OCI-LY7 (cell line): ENCODE measurements at regions not wholly inside any gene's neighbourhood (a gene's known extent, or its start where the extent isn't known, plus 50 kb on each side); places are given as distances from the start of the nearest gene placed in this dataset.

Experiments
- BruUV-seq: library from RNA; stranded (reverse); fragments of 400-500 nt; replicated peaks from 2 replicates; lab custom pipeline; 2021; lab: Mats Ljungman, UMichigan
- CTCF ChIA-PET: fragments of 300-600 bp; sonication (Branson Sonifier 250); formaldehyde crosslinking; loops from one replicate; lab custom pipeline; 2022; ENCODE audit warnings: antibody characterized with exemption; ENCODE audit not compliant: unreplicated experiment; lab: Charles Lee
- POLR2A ChIA-PET: fragments of 300-600 bp; sonication (Branson Sonifier 250); formaldehyde crosslinking; loops from one replicate; lab custom pipeline; 2022; ENCODE audit warnings: antibody characterized with exemption; lab: Charles Lee
- DNase-seq: peaks from one replicate; pipeline ENCODE4 v3.0.0-alpha.2; 2015; ENCODE audit warnings: low spot score
- H2AFZ ChIP-seq: fragments of 200-600 bp; sonication (generic), shearing (Covaris generic); 2 replicates; pipeline ENCODE4 v1.6.1; 2014; ENCODE audit warnings: mild to moderate bottlenecking, antibody characterized with exemption, low read length, moderate library complexity
- H3K27ac ChIP-seq: fragments of 200-600 bp; sonication (generic); 2 replicates; pipeline ENCODE4 v1.5.1; 2014; ENCODE audit warnings: mixed run types, low read depth, mild to moderate bottlenecking, moderate library complexity, low read length, inconsistent platforms; ENCODE audit not compliant: poor library complexity, severe bottlenecking
- H3K36me3 ChIP-seq: fragments of 200-600 bp; sonication (generic); 2 replicates; pipeline ENCODE4 v1.6.1; 2014; ENCODE audit warnings: mild to moderate bottlenecking, antibody characterized with exemption, low read length, moderate library complexity, mixed read lengths; ENCODE audit not compliant: insufficient read depth
- H3K4me1 ChIP-seq: fragments of 200-600 bp; sonication (generic); 2 replicates; pipeline ENCODE4 v1.5.1; 2014; ENCODE audit warnings: mild to moderate bottlenecking, low read length; ENCODE audit not compliant: insufficient read depth, poor library complexity, severe bottlenecking
- H3K4me2 ChIP-seq: fragments of 200-600 bp; sonication (generic); 2 replicates; pipeline ENCODE4 v1.6.1; 2014; ENCODE audit warnings: mild to moderate bottlenecking, low read length
- H3K4me3 ChIP-seq: fragments of 200-600 bp; sonication (generic); 2 replicates; pipeline ENCODE4 v1.5.1; 2014; ENCODE audit warnings: mild to moderate bottlenecking, low read depth, low read length; ENCODE audit not compliant: poor library complexity, severe bottlenecking
- H3K79me2 ChIP-seq: fragments of 200-600 bp; sonication (generic); 2 replicates; pipeline ENCODE4 v1.6.1; 2016; ENCODE audit warnings: low read depth, mild to moderate bottlenecking, low read length, moderate library complexity, mixed read lengths; ENCODE audit not compliant: insufficient read depth
- H3K9me2 ChIP-seq: fragments of 200-600 bp; sonication (generic); 2 replicates; pipeline ENCODE4 v1.6.1; 2016; ENCODE audit warnings: mild to moderate bottlenecking, low read length, mixed read lengths; ENCODE audit not compliant: insufficient read depth
- H3K9me3 ChIP-seq: fragments of 200-600 bp; sonication (generic); 2 replicates; pipeline ENCODE4 v1.6.1; 2014; ENCODE audit warnings: mild to moderate bottlenecking, mixed run types, low read length, mixed read lengths
- H4K20me1 ChIP-seq: fragments of 200-600 bp; sonication (generic); 2 replicates; pipeline ENCODE4 v1.6.1; 2014; ENCODE audit warnings: mild to moderate bottlenecking, antibody characterized with exemption, low read length, moderate library complexity, mixed read lengths; ENCODE audit not compliant: insufficient read depth
- CTCF ChIP-seq: fragments of 200-600 bp; sonication (generic); conservative IDR thresholded peaks from 2 replicates; pipeline ENCODE4 v1.5.1; 2014; ENCODE audit warnings: mild to moderate bottlenecking, antibody characterized with exemption, low read length, moderate library complexity, mixed read lengths
- EZH2phosphoT487 ChIP-seq: fragments of 200-600 bp; sonication (generic); IDR thresholded peaks from 2 replicates; pipeline ENCODE4 v1.6.1; 2018; ENCODE audit warnings: low read depth, borderline replicate concordance, mild to moderate bottlenecking, mixed run types, antibody characterized with exemption, low read length, moderate library complexity, mixed read lengths
- intact Hi-C: fragments of 100-400 bp; cut with micrococcal nuclease; formaldehyde crosslinking; loops from one replicate; pipeline ENCODE4 v1.10.0; 2022; ENCODE audit not compliant: unreplicated experiment

GRCh38 chrX:117752745-117753144 is 363.9 kb downstream of the KLHL13 start:
- no peak for TF ChIP-seq EZH2phosphoT487
- TF ChIP-seq CTCF = no peak
- no peaks in the 10 kb centered on the region for H3K9me3 ChIP-seq
- no peaks in the 10 kb centered on the region for H3K36me3 ChIP-seq
- no peak overlapping the region for H2AFZ ChIP-seq
- intact Hi-C loops = no loop called here
- H3K27ac ChIP-seq = no peak overlapping the region
- no peak overlapping the region for H3K4me3 ChIP-seq
- no peaks in the 10 kb centered on the region for H3K79me2 ChIP-seq
- H3K4me2 ChIP-seq = no peak overlapping the region
- no peak for DNase-seq
- H4K20me1 ChIP-seq = no peaks in the 10 kb centered on the region
- ChIA-PET CTCF (no interaction called here), POLR2A (interaction anchor here (0.6 kb wide), 1 partner anchor 88 kb away, joined by 4 read pairs; no protein-coding TSS in a partner anchor)
- H3K4me1 ChIP-seq = no peaks in the 10 kb centered on the region
- BruUV-seq = no TSS peak
- no peaks in the 10 kb centered on the region for H3K9me2 ChIP-seq

GRCh38 chrX:117751155-117751554 is 365.5 kb downstream of the KLHL13 start:
- intact Hi-C loops = no loop called here
- no peak for DNase-seq
- TF ChIP-seq CTCF = no peak
- no peak for TF ChIP-seq EZH2phosphoT487
- Histone ChIP-seq H4K20me1 (no peaks in the 10 kb centered on the region), H3K4me1 (no peaks in the 10 kb centered on the region), H3K79me2 (no peaks in the 10 kb centered on the region), H3K9me3 (no peaks in the 10 kb centered on the region), H3K4me2 (no peak overlapping the region), H3K9me2 (no peaks in the 10 kb centered on the region), H3K36me3 (no peaks in the 10 kb centered on the region), H3K4me3 (no peak overlapping the region), H3K27ac (no peak overlapping the region), H2AFZ (no peak overlapping the region)
- ChIA-PET POLR2A (no interaction called here), CTCF (no interaction called here)
- BruUV-seq = no TSS peak

GRCh38 chrX:117744958-117745357 is 371.7 kb downstream of the KLHL13 start:
- no peaks in the 10 kb centered on the region for H3K4me1 ChIP-seq
- H3K27ac ChIP-seq = no peak overlapping the region
- H3K36me3 ChIP-seq = no peaks in the 10 kb centered on the region
- no peak overlapping the region for H3K4me2 ChIP-seq
- BruUV-seq = no TSS peak
- no peak overlapping the region for H2AFZ ChIP-seq
- H3K9me2 ChIP-seq = no peaks in the 10 kb centered on the region
- TF ChIP-seq CTCF = no peak
- TF ChIP-seq EZH2phosphoT487 = no peak
- intact Hi-C loops = no loop called here
- H4K20me1 ChIP-seq = no peaks in the 10 kb centered on the region
- no peaks in the 10 kb centered on the region for H3K79me2 ChIP-seq
- no peak for DNase-seq
- no peaks in the 10 kb centered on the region for H3K9me3 ChIP-seq
- no peak overlapping the region for H3K4me3 ChIP-seq
- ChIA-PET CTCF (no interaction called here), POLR2A (no interaction called here)
